ENCODE measurements at regions not wholly inside any gene's neighbourhood (a gene's known extent, or its start where the extent isn't known, plus 50 kb on each side); places are given as distances from the start of the nearest gene placed in this dataset.

- POLR2A ChIA-PET = no interaction called here
- Mint-ChIP-seq H3K4me1 (peaks cover 3% of the 10 kb centered on the region), H3K27ac (no peak overlapping the region), H3K4me3 (no peak overlapping the region), H3K9me3 (no peaks in the 10 kb centered on the region), H3K27me3 (no peaks in the 10 kb centered on the region), H3K36me3 (ENCODE audit: low read depth) (no peaks in the 10 kb centered on the region)
- intact Hi-C loops (cut with micrococcal nuclease) = no loop called here
- DNase-seq (no peak), ATAC-seq (ENCODE audit: low read depth) (no peak)
- no peak for TF ChIP-seq CTCF (IDR thresholded peaks at IDR 0.05)
- CTCF ChIA-PET = no interaction called here
Measured at GRCh38 chr2:190596993-190597392, 51.9 kb upstream of the NAB1 start.

- Mint-ChIP-seq H3K4me1 (peaks cover 3% of the 10 kb centered on the region), H3K27ac (no peak overlapping the region), H3K4me3 (no peak overlapping the region), H3K36me3 (ENCODE audit: low read depth) (no peaks in the 10 kb centered on the region), H3K9me3 (no peaks in the 10 kb centered on the region), H3K27me3 (no peaks in the 10 kb centered on the region)
- POLR2A ChIA-PET = no interaction called here
- ATAC-seq (ENCODE audit: low read depth) (no peak), DNase-seq (no peak)
- intact Hi-C loops (cut with micrococcal nuclease) = no loop called here
- CTCF ChIA-PET = no interaction called here
- no peak for TF ChIP-seq CTCF (IDR thresholded peaks at IDR 0.05)
Measured at GRCh38 chr2:190598621-190599020, 50.3 kb upstream of the NAB1 start.

GRCh38 chr2:190599073-190599472 is 49.8 kb upstream of the NAB1 start:
- TF ChIP-seq CTCF (IDR thresholded peaks at IDR 0.05) = no peak
- no peaks in the 10 kb centered on the region for H3K27me3 Mint-ChIP-seq
- POLR2A ChIA-PET = no interaction called here
- H3K36me3 Mint-ChIP-seq (ENCODE audit: low read depth) = no peaks in the 10 kb centered on the region
- ATAC-seq (ENCODE audit: low read depth) = no peak
- no peaks in the 10 kb centered on the region for H3K9me3 Mint-ChIP-seq
- H3K27ac Mint-ChIP-seq = no peak overlapping the region
- intact Hi-C loops (cut with micrococcal nuclease) = no loop called here
- no peak overlapping the region for H3K4me3 Mint-ChIP-seq
- no peak for DNase-seq
- peaks cover 3% of the 10 kb centered on the region for H3K4me1 Mint-ChIP-seq
- CTCF ChIA-PET = no interaction called here
